HG03558 (cell line): ENCODE measurements at regions not wholly inside any gene's neighbourhood (a gene's known extent, or its start where the extent isn't known, plus 50 kb on each side); places are given as distances from the start of the nearest gene placed in this dataset.
"Not testable (repeated sequence)": the region's sequence is repeated elsewhere in the genome, so short reads cannot be mapped to it uniquely, and the experiment has no call there.

Experiments
- ATAC-seq: cut with Tn5 transposase; IDR thresholded peaks from one replicate; pipeline ENCODE4 v1.9.1; 2021; ENCODE audit warnings: moderate number of reproducible peaks; ENCODE audit not compliant: unreplicated experiment; ENCODE audit errors: extremely low read depth

- not testable (repeated sequence) for ATAC-seq
Observed at GRCh38 chr1:176396604-176397395, 66.2 kb upstream of the PAPPA2 start.

- no peak for ATAC-seq
Observed at GRCh38 chr1:176391621-176392020, 71.4 kb upstream of the PAPPA2 start.

- no peak for ATAC-seq
Observed at GRCh38 chr1:176384841-176385240, 78.1 kb upstream of the PAPPA2 start.

GRCh38 chr1:176382163-176382562 lies 80.8 kb upstream of the PAPPA2 start:
- no peak for ATAC-seq

- ATAC-seq = no peak
Observed at GRCh38 chr1:176379626-176380339, 83.2 kb upstream of the PAPPA2 start.

GRCh38 chr1:176374967-176375569 lies 87.9 kb upstream of the PAPPA2 start:
- peak; percentile 82 for ATAC-seq

GRCh38 chr1:176364236-176364905 lies 98.6 kb upstream of the PAPPA2 start:
- ATAC-seq = no peak

GRCh38 chr1:176349135-176349715 lies 113.8 kb upstream of the PAPPA2 start:
- not testable (repeated sequence) for ATAC-seq

- no peak for ATAC-seq
Observed at GRCh38 chr1:176341656-176342055, 121.3 kb upstream of the PAPPA2 start.

- ATAC-seq = no peak
Observed at GRCh38 chr1:176338877-176339276, 124.1 kb upstream of the PAPPA2 start.

- ATAC-seq = no peak
Observed at GRCh38 chr1:176330782-176331181, 123.7 kb upstream of the COP1 start.

- no peak for ATAC-seq
Observed at GRCh38 chr1:176325664-176326063, 118.6 kb upstream of the COP1 start.

- ATAC-seq = no peak
Observed at GRCh38 chr1:176323472-176323871, 116.4 kb upstream of the COP1 start.

- no peak for ATAC-seq
Observed at GRCh38 chr1:176315519-176316220, 108.6 kb upstream of the COP1 start.

GRCh38 chr1:176296602-176297001 lies 89.5 kb upstream of the COP1 start:
- ATAC-seq = not testable (repeated sequence)

GRCh38 chr1:176285996-176286395 lies 78.9 kb upstream of the COP1 start:
- ATAC-seq = no peak

- ATAC-seq = no peak
Observed at GRCh38 chr1:176271572-176271971, 64.5 kb upstream of the COP1 start.
